HG03354 (cell line): ENCODE measurements at regions not wholly inside any gene's neighbourhood (a gene's known extent, or its start where the extent isn't known, plus 50 kb on each side); places are given as distances from the start of the nearest gene placed in this dataset.

Experiments used
- ATAC-seq: cut with Tn5 transposase; IDR thresholded peaks from one replicate; pipeline ENCODE4 v1.9.1; 2021; ENCODE audit warnings: mild to moderate bottlenecking; ENCODE audit not compliant: unreplicated experiment, poor library complexity, severe bottlenecking

GRCh38 chr2:181318504-181319280 is 138.5 kb upstream of the ITGA4 start:
- no peak for ATAC-seq

DNA sequence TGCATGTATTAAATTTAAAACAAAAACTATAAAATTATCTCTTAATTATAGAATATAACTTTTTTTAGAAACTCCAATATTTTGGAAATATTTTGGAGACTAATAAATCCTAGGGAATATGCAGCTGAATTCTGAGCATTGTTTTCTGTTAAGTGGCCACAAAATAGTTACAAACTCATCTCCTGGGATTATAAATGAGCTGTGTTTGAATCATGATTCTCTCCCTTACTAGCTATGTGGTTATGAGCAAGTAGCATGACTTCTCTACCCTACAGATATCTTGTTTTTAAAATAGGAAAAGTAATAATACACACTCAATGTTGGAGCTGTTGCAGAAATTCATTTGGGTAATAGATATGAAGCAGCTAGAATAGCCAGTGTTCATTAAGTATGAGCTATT is 137.9 kb upstream of the ITGA4 start:
- no peak for ATAC-seq

- ATAC-seq, result no peak
Measured at GRCh38 chr2:181320638-181321037, 136.5 kb upstream of the ITGA4 start.

- no peak for ATAC-seq
Measured at GRCh38 chr2:181324912-181325311, 132.3 kb upstream of the ITGA4 start.

DNA sequence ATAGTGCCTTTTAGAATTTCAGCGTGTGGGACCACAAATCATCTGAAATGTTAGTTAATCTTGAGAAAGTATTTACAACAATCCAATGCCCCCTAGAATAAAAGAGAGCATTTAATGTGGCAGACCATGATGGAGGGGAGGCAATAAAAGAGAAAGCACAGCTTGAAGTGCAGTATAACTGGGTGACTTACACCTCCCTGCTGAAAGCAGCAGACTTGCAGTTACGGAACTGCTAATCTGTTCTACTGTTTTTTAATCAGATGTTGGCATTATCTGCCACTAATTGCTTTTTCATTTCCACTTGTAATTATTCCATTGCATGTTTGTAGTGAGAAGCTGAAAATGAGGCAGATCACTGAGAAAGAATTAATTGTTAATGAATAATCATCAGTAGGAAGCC is 130.5 kb upstream of the ITGA4 start:
- no peak for ATAC-seq

DNA sequence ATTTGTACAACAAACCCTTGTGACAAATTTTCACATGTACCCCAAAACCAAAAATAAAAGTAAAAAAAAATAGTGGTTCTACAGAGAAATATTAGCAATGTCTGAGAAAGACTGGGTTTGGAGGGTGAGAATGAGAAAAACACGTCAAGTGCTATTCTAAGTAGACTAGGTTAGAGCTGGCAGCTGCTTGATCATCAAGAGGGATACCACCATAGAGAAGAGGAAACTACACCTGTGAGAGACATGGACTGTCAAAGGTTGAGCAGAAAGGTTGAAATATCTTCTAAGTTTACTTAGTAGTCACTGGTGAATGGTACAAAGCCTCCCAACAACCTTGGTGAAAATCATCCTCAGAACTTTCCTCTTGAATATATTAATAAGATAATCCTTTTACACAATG is 126.9 kb upstream of the ITGA4 start:
- no peak for ATAC-seq

- no peak for ATAC-seq
Measured at GRCh38 chr2:181332044-181332605, 125.1 kb upstream of the ITGA4 start.

DNA sequence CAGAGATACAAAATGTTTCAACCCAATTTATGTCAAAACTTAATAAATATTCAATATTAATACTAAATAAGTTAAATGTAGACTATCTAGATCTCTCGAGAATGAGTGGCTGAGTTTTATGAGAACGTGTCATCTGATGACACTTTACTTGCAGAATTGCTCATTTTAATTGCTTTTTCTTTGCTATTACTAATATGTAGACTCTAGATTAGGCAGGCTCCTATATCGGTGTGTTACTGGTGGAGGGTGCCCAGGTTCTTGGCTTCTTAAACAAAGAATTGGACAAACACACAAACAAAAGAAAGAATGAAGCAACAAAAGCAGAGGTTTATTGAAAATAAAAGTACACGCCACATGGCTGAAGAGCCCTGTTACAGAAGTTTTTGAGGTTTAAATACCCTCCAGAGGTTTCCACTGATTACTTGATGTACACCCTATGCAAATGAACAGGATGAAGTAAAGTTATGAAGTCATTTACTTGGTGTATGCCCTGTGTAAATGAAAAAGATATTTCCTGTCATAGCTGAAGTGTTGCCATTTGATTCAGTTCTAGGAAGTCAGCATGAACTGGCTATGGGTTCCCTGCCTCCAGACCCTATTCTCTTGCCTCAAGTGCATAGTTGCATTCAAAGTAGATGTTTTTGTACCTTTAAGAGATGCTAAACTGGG is 122.9 kb upstream of the ITGA4 start:
- no peak for ATAC-seq

DNA sequence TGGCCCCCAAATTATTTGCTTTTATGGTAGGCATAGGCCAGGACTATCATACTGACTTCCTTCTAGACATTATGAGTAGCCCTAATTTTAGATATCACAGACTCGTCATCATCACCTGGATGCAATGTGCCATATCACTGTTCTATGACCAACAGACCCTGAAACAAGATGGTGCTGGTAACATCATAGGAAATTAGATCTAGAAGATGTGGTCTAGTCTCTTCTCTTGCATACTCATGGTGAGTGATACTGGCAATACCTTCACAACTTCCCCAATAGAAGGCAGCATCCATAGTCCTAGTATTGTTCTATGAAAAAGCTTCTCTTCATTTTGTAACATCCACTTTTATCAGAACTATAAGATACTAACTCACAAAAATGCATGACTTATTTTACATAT is 116.3 kb upstream of the ITGA4 start:
- ATAC-seq, result no peak

DNA sequence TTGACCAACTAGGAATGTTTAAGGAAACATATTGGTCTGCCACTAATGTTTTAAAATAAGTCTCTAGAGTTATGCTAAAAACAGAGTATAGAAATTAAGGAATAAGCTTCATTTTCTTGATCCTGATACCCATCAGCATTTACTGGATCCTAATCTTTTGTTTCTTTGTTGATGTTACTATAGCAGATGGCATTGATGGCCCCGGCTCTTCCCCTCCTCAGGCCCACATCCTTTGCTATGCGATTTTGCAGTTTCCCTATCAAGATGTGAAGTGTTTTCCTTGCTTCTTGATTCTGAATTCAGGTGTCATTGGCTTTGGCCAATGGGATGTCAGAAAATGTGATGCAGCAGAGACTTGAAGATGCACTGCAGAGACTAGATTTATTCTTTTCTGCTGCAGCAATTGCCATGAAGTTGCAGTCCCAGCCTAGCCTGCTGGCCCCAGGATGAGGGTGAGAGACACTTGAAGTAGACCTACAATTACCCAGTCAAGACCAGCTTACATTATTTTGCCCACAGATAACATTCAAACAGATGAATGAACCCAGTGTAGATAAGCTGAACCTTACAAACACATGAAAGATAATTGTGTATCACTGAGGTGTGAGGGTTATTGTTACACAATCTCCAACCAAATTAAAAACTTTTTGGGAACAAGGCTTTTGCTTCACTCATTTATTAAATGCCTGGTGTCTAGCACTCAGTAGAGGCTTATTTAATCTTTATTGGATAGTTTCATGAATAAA is 115.2 kb upstream of the ITGA4 start:
- no peak for ATAC-seq

GRCh38 chr2:181348107-181348837 is 108.9 kb upstream of the ITGA4 start:
- peak; percentile 91 for ATAC-seq

GRCh38 chr2:181352158-181352557 is 105.0 kb upstream of the ITGA4 start:
- ATAC-seq, result no peak

DNA sequence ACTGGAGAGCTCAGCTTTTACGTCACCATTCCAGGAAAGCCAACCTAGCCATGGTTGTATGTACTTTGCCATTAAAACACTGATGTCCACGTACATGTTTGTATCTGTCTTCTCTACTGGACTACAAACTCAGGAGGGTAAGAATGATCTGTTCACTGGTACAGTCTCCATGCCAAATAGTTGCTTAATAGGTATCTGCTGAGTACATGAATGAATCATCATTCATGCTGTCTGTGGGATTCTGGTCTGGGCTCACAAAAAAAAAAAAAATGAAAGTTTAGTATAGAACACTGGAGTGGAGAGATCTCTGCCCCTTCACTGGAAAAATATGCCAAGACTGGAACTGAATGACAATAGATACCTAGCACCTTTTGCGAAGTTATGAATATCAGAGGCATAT is 102.6 kb upstream of the ITGA4 start:
- ATAC-seq, result no peak

DNA sequence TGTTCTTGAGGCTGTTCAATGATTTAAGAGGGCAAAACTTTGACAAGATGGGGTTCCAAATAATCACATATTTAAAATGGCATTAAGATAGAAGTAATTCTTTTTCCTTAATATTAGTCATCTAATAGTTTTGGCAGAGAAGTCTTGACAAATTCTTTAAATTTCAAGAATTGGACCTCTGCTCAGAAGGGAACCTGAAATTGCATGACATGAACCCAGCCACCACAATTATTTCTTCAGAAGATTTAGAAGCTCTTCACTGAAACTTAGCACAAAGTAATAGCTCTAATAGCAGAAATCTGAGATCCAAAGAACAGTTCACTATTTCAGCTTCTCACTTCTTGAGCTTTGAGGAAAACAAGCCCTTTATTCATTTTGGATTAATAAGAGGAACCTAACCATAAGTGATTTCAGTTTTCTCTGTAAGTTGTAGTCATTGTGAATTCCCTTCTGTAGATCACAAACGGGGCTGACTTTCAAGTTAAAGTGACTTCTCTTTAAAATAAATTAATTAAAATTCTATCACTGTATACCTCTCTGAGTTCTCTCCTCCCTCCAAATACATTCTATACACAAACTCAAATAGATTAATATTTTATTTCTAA is 100.6 kb upstream of the ITGA4 start:
- no peak for ATAC-seq

DNA sequence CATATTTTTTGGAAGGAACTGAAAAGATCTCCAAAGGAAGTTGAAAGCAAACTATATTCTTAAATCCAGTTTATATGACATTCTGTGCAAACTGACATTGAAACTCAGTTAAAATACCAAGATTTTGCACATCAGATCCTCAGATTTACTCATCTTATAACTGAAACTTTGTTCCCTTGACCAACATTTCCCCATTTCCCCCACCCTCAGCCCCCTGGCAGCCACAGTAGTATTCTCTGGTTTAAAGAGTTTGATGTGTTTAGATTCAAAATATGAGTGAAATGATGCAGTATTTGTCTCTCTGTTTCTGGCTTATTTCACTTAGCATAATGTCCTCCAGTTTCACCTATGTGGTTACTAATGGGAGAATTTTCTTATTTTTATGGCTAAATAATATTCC is 99.2 kb upstream of the ITGA4 start:
- no peak for ATAC-seq

DNA sequence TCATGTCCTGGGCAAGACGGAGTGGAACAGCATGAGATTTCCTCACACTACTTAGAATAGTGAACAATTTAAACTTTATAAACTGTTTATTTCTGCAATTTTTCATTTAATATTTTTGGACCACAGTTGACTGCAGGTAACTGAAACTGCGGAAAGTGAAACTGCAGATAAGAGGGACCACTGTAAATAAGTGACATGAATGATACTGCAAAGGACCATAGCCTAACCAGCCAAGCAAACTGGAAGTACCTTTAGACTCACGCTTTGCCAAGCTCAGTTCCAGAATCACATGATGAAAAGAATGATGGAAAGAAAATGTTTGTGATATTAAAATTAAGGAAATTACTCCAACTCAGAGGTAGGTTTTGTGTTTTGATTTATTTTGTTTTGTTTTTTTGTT is 94.6 kb upstream of the ITGA4 start:
- peak; percentile 78 for ATAC-seq

DNA sequence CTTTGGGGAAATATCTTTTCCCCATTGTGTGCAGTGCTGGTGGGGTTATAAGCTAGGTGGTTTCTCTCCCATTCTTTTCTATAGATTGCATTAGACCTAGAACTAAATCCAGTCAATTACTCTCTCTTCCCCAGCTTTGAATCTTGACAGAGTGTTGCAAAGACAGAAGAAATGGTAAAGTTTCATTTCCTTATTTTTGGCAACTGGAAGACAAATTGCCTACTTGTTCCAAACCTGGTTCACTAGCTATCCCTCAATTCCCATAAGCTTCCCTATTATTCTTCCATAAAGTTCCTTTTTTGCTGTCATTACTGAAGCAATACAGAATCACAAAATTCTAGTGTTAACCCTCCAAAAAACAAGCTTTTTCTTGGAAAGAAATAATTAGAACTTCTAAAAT is 94.0 kb upstream of the ITGA4 start:
- ATAC-seq, result no peak

GRCh38 chr2:181364492-181365170 is 92.6 kb upstream of the ITGA4 start:
- no peak for ATAC-seq

- no peak for ATAC-seq
Measured at GRCh38 chr2:181366675-181367175, 90.5 kb upstream of the ITGA4 start.
